Femur (tissue), 1 donor: ENCODE measurements at regions not wholly inside any gene's neighbourhood (a gene's known extent, or its start where the extent isn't known, plus 50 kb on each side); places are given as distances from the start of the nearest gene placed in this dataset.

ENCODE experiments used
- DNase-seq: peaks from one replicate; pipeline ENCODE4 v3.0.0-alpha.2; 2017

GRCh38 chr7:91537260-91538152 lies 273.3 kb downstream of the FZD1 start:
- no peak for DNase-seq

- no peak for DNase-seq
Observed at GRCh38 chr7:91541641-91542040, 277.4 kb downstream of the FZD1 start.

- no peak for DNase-seq
Observed at GRCh38 chr7:91543646-91544045, 279.4 kb downstream of the FZD1 start.

- DNase-seq: no peak
Observed at GRCh38 chr7:91549878-91550277, 285.6 kb downstream of the FZD1 start.

DNA sequence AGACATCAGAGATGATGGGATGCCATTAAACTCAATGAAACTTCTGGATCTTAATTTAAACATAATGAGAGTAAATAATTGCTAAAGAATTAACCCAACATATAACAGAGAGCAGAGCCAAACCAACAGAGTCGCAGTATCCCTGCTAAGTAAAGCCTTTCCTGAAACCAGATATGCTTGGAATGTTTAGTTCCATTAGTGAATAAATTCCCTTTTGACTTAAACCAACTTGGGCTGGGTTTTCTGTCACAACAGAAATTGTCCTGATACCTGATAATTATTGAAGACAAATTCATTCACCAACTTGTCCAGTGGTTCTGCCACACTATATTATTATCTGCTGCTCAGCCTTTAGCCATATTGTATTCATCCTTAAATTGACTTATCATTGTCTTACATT lies 286.7 kb downstream of the FZD1 start:
- DNase-seq: no peak

GRCh38 chr7:91551377-91552175 lies 287.3 kb downstream of the FZD1 start:
- no peak for DNase-seq

GRCh38 chr7:91553410-91553895 lies 289.2 kb downstream of the FZD1 start:
- no peak for DNase-seq

- DNase-seq: no peak
Observed at GRCh38 chr7:91554883-91555282, 290.6 kb downstream of the FZD1 start.

DNA sequence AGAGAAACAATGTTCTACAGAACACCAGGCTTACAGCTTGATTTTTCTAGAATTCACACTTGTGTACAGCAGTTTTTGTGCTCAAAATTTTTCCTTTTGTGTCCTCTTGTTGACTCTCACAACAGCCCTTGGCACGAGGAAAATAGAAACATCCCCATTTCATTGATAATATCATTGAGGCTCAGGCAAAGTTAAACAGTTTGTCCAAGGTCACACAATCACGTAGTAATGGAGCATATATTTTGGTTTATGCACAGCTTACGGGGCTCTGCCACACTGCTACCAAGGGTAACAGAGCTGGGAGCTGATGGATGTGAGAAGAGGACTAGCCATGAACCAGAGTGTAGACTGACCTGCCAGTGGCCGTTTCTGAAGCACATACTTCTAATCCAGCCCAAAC lies 292.0 kb downstream of the FZD1 start:
- DNase-seq: no peak

DNA sequence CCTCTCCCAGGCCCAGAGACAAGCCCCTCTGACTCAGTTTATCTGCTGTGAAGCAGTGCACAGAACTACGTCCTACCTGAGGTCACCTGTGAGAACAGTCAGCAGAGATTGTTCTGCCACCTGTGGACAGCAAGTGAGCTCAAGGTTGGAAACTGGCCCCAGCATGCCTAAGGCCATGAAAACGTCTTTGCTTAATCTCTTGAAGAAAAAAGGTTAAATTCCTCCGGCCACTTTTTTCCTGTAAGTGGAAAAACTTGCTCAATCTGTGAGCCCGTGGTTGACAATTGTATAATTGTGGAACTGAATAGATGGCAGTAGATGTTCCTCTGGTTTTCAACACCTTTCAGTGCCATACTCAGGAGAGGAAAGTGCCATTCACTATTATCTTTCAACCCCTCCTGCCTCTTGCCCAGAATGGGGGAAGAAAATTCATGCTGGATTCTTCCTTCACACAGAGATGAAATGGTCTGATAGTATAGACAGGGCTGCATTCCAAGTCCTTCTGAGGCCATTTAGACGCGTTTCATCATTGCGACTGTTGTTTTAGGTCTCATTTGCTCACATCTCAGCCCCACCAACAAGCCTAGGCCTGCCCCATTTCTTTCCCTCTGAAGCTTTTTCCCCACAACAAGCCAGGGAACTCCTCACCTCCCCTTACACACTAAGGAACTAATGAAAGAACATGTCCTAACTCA lies 292.9 kb downstream of the FZD1 start:
- DNase-seq: no peak

GRCh38 chr7:91557789-91558404 lies 293.7 kb downstream of the FZD1 start:
- no peak for DNase-seq

- no peak for DNase-seq
Observed at GRCh38 chr7:91559947-91560346, 295.7 kb downstream of the FZD1 start.

DNA sequence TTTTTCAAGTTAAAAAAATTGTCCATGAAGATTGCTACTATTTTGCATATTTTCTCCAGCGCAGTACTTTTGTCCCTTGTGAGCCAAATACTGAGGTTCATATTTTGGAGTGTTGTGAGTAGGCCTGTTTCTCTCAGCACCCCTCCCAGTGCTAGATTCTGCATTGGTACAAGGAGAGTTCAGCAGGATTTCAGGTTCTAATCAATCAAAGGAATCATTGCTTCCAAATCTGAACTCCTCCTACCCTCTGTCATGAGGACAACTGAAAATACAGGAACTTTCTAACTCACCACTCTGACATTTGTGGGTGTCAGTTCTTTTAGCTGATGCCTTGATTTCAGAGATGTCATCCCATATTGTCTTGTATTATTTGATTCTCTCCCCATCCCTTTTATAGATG lies 299.9 kb downstream of the FZD1 start:
- DNase-seq: no peak

DNA sequence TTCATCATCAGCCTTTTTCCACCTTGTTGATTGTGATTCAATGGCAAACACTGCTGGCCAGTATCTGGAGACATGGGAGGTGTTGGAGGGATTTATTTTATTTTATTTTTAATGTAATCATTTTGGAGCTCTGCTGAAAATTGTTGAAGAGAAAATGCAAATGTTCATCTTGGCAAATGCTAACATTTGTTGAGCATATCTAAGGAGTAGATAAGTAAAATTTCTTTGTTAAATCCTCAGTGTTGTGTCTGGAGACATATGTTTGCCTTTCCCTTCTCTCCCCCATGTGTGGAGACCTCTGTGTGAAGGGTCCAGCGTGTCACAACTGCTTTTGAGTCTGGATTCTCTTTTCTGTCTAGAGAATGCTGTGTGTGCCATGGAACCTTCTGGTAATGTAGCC lies 300.3 kb downstream of the FZD1 start:
- no peak for DNase-seq

GRCh38 chr7:91565499-91566401 lies 301.5 kb downstream of the FZD1 start:
- DNase-seq: peak; percentile 63

- DNase-seq: no peak
Observed at GRCh38 chr7:91566402-91566732, 302.1 kb downstream of the FZD1 start.

DNA sequence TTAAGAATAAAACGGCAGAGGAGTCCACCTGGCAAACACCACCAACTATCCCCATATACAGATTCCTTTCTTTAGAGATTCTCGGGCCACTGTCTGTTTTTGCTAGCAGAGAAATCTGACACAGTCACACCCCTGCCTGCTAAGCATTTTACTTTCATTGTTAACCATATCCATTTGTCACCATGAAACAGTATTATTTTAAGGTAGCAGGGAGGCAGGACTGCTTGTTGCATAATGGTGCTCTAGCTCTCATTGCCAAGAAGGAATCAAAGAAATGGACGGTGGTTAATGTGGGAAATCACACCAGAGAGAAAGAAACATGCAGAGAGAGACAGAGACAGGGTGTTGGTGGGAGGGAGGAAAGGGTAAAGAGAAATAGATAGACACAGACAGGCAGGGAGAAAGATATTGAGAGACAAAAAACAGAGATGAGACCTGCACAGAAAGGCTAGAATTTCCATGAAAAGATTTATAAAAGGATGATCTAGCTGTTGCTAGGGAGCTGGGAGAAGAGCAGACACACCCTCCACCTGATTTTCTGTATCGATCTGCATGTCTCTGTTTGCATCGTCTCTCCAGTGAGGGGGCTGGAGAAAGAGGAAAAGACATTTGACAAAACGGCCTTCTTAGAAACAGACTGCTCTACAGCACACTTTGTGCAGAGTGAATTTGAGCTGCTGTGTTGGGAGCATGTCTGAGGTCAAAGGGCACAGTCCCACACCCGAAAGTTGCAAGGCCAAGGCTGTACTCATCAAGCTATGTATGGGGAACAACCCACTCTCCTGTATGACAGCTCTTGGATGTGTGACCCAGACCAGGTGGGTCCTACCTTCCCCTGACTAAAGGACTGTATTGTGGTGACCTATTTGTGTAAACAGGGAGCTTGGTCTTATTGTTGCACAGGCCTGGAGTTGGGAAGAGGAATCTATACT lies 303.1 kb downstream of the FZD1 start:
- no peak for DNase-seq

- no peak for DNase-seq
Observed at GRCh38 chr7:91568138-91568537, 303.9 kb downstream of the FZD1 start.

DNA sequence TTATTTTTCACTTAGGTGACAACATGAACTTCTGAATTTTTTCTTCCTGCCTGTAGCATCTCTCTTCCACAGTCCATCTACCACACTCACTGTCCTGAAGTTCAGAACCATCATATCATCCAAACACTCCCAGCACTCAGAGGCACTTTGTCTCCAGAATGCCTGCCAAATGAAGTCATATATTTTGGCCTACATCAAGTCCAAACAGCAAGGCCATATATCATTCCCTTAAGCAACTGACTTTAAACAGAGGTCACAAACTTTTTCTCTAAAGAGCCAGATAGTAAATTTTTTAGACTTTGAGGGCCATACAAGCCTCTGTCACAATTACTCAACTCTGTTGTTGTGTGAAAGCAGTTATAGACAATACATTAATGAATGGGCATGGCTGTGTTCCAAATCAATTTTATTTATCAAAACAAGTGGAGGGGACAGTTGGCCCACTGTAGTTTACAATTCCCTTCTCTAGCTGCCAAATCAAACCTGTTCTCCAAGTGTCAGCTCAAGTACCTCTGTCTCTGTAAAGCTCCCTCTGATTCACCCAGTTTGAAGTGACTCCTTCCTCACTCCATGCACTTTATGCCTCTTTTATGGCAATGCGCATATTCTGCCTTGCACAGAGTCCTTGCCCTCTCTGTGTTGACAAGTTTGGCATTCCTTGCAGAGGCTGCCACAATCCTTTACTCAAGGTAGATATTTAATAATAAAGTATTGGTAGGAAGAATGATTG lies 305.7 kb downstream of the FZD1 start:
- DNase-seq: no peak

GRCh38 chr7:91570560-91570959 lies 306.3 kb downstream of the FZD1 start:
- peak; percentile 36 for DNase-seq
